ENCODE measurements at regions not wholly inside any gene's neighbourhood (a gene's known extent, or its start where the extent isn't known, plus 50 kb on each side); places are given as distances from the start of the nearest gene placed in this dataset.

- no peak for DNase-seq (ENCODE audit: low read depth)
These were observed 77.2 kb upstream of the TLR3 start for GRCh38 chr4:185991770-185992169.

- DNase-seq (ENCODE audit: low read depth), result no peak
These were observed 76.4 kb upstream of the TLR3 start for GRCh38 chr4:185992585-185992984.

GRCh38 chr4:185993328-185993973 lies 75.5 kb upstream of the TLR3 start:
- DNase-seq (ENCODE audit: low read depth), result no peak

GRCh38 chr4:185994750-185995149 lies 74.2 kb upstream of the TLR3 start:
- no peak for DNase-seq (ENCODE audit: low read depth)

- no peak for DNase-seq (ENCODE audit: low read depth)
These were observed 73.3 kb upstream of the TLR3 start for GRCh38 chr4:185995665-185996064.

GRCh38 chr4:185997296-185997695 lies 71.7 kb upstream of the TLR3 start:
- no peak for DNase-seq (ENCODE audit: low read depth)

- no peak for DNase-seq (ENCODE audit: low read depth)
These were observed 70.2 kb upstream of the TLR3 start for GRCh38 chr4:185998791-185999190.

GRCh38 chr4:185999207-185999606 lies 69.7 kb upstream of the TLR3 start:
- DNase-seq (ENCODE audit: low read depth), result no peak

- no peak for DNase-seq (ENCODE audit: low read depth)
These were observed 66.1 kb upstream of the TLR3 start for GRCh38 chr4:186002853-186003252.

GRCh38 chr4:186003746-186004145 lies 65.2 kb upstream of the TLR3 start:
- no peak for DNase-seq (ENCODE audit: low read depth)

GRCh38 chr4:186008057-186008456 lies 60.9 kb upstream of the TLR3 start:
- DNase-seq (ENCODE audit: low read depth), result no peak

- no peak for DNase-seq (ENCODE audit: low read depth)
These were observed 59.0 kb upstream of the TLR3 start for GRCh38 chr4:186009976-186010375.

- DNase-seq (ENCODE audit: low read depth), result no peak
These were observed 58.1 kb upstream of the TLR3 start for GRCh38 chr4:186010821-186011220.

GRCh38 chr4:186012071-186012470 lies 56.9 kb upstream of the TLR3 start:
- no peak for DNase-seq (ENCODE audit: low read depth)

GRCh38 chr4:186013419-186014186 lies 55.4 kb upstream of the TLR3 start:
- DNase-seq (ENCODE audit: low read depth), result no peak

GRCh38 chr4:186015212-186015817 lies 53.6 kb upstream of the TLR3 start:
- no peak for DNase-seq (ENCODE audit: low read depth)

- no peak for DNase-seq (ENCODE audit: low read depth)
These were observed 52.2 kb upstream of the TLR3 start for GRCh38 chr4:186016796-186017195.

- no peak for DNase-seq (ENCODE audit: low read depth)
These were observed 51.2 kb upstream of the TLR3 start for GRCh38 chr4:186017801-186018200.

GRCh38 chr4:186018261-186018660 lies 50.7 kb upstream of the TLR3 start:
- no peak for DNase-seq (ENCODE audit: low read depth)

- no peak for DNase-seq (ENCODE audit: low read depth)
These were observed 50.2 kb upstream of the TLR3 start for GRCh38 chr4:186018784-186019183.

All from Daoy (cell line).